Lower lobe of right lung (tissue), 2 donors: ENCODE measurements at regions not wholly inside any gene's neighbourhood (a gene's known extent, or its start where the extent isn't known, plus 50 kb on each side); places are given as distances from the start of the nearest gene placed in this dataset.
"Not testable (repeated sequence)": the region's sequence is repeated elsewhere in the genome, so short reads cannot be mapped to it uniquely, and the experiment has no call there.

ENCODE experiments used
- ATAC-seq, 2 donors: fragments of 200-7000 bp; cut with Tn5 transposase; one replicate each; pipeline ENCODE4 v1.9.1; 2020 to 2022; ENCODE audit warnings: mild to moderate bottlenecking in 2 of 2, moderate library complexity in 2 of 2
- DNase-seq: peaks from one replicate; pipeline ENCODE4 v3.0.0-alpha.2; 2020
- H3K27ac ChIP-seq: fragments of 200-600 bp; one replicate; pipeline ENCODE4 v1.8.0; 2022
- H3K27me3 ChIP-seq: fragments of 200-600 bp; one replicate; pipeline ENCODE4 v1.8.0; 2022; ENCODE audit warnings: low read depth
- H3K36me3 ChIP-seq: fragments of 200-600 bp; one replicate; pipeline ENCODE4 v1.8.0; 2022; ENCODE audit warnings: mild to moderate bottlenecking
- H3K4me1 ChIP-seq: fragments of 200-600 bp; one replicate; pipeline ENCODE4 v1.8.0; 2022
- H3K4me3 ChIP-seq: fragments of 200-600 bp; one replicate; pipeline ENCODE4 v1.8.0; 2022; ENCODE audit warnings: mild to moderate bottlenecking
- H3K9me3 ChIP-seq: fragments of 200-600 bp; one replicate; pipeline ENCODE4 v1.8.0; 2022
- intact Hi-C: fragments of 100-400 bp; cut with DNase I; formaldehyde crosslinking; loops from one replicate; pipeline ENCODE4 v1.11.0; 2022
- TF ChIP-seq, protein P1 (sequence below): fragments of 200-600 bp; IDR thresholded peaks from one replicate; pipeline ENCODE4 v1.8.0; 2022; ENCODE audit warnings: antibody characterized with exemption, mild to moderate bottlenecking
- donor health status: DM: no; HTN: yes; CAD: no; lungs with severe emphysema.

GRCh38 chr17:22305356-22306071 is 613.2 kb downstream of the KCNJ18 start:
- no peak overlapping the region for H3K27ac ChIP-seq
- no peak for ATAC-seq
- TF ChIP-seq, protein P1, sequence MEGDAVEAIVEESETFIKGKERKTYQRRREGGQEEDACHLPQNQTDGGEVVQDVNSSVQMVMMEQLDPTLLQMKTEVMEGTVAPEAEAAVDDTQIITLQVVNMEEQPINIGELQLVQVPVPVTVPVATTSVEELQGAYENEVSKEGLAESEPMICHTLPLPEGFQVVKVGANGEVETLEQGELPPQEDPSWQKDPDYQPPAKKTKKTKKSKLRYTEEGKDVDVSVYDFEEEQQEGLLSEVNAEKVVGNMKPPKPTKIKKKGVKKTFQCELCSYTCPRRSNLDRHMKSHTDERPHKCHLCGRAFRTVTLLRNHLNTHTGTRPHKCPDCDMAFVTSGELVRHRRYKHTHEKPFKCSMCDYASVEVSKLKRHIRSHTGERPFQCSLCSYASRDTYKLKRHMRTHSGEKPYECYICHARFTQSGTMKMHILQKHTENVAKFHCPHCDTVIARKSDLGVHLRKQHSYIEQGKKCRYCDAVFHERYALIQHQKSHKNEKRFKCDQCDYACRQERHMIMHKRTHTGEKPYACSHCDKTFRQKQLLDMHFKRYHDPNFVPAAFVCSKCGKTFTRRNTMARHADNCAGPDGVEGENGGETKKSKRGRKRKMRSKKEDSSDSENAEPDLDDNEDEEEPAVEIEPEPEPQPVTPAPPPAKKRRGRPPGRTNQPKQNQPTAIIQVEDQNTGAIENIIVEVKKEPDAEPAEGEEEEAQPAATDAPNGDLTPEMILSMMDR, result no peak
- no peaks in the 10 kb centered on the region for H3K4me1 ChIP-seq
- no peaks in the 10 kb centered on the region for H3K9me3 ChIP-seq
- intact Hi-C loops, result no loop called here
- H3K27me3 ChIP-seq, result no peaks in the 10 kb centered on the region
- no peak for DNase-seq
- no peak overlapping the region for H3K4me3 ChIP-seq
- H3K36me3 ChIP-seq, result no peaks in the 10 kb centered on the region

DNA sequence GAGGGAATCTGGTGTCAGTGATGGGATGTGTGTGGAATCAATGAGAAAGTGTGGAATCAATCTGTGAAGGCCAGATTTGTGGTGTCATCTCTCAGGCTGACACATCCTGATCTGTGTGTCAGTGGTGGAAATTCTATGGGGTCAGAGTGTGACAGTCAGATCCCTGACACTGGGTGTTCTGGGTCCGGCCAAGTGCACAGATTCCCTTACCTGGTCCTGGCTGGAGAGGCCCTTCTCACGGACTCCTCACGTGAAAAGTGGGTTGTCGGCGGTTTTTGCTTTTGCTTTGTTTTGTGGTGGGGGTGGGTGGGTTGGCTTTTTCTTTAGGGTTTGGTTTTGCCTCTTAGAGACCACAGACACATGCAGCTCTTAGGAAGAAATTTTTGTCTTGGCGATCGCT is 618.0 kb downstream of the KCNJ18 start:
- ATAC-seq, H3K27ac ChIP-seq, intact Hi-C loops, H3K36me3 ChIP-seq, H3K4me3 ChIP-seq, H3K27me3 ChIP-seq, H3K4me1 ChIP-seq, DNase-seq, H3K9me3 ChIP-seq: not testable (repeated sequence)

DNA sequence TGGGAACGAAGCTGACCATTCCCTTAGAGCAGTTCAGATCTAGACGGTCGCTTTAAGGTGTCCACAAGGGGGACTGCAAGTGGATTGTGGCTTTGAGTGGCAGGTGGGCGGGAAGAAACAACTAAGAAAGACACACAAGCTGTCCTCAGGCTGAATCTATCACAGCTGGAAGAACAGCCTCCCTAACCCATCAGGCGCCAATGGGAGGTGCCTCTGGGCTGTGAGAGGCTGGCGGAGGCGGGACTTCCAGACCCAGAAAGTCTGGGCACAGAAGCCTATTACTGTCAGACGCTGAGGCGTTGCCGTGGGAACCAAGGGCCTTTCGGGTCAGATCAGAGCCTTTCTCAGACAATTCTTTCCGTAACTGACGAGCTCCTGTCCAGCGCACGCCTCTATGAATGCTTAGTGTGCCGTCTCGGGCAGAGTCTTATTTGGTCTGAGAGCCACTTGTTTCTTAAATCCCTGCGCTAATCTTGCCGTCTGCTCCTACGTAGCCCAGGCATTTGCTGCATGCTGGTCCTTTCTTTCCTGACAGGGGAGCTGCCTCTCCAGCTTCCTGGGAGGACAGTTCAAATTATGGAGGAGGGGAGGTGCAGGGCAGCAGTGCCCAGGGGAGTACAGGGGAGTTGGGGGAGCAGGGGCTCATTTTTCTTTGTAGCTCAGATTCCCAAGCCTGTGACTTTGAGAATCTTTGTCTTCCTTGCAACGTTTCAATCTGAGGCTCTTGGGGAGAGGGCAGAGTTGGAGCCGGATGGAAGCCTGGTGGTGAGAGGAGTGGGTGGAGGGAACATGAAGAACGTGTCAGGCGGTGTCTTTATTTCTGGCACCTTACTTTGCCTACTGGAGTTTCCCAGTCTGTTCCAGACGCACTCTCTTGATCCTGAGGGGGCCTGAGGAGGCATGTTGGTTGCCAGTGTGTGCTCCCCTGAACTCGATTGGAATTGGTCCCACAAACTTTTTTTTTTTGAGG is 618.7 kb downstream of the KCNJ18 start:
- no peaks in the 10 kb centered on the region for H3K36me3 ChIP-seq
- no peaks in the 10 kb centered on the region for H3K27me3 ChIP-seq
- intact Hi-C loops, result no loop called here
- no peak overlapping the region for H3K4me3 ChIP-seq
- DNase-seq (no peak), ATAC-seq (no peak)
- TF ChIP-seq, protein P1, result no peak
- H3K4me1 ChIP-seq, result no peaks in the 10 kb centered on the region
- H3K27ac ChIP-seq, result no peak overlapping the region
- no peaks in the 10 kb centered on the region for H3K9me3 ChIP-seq

DNA sequence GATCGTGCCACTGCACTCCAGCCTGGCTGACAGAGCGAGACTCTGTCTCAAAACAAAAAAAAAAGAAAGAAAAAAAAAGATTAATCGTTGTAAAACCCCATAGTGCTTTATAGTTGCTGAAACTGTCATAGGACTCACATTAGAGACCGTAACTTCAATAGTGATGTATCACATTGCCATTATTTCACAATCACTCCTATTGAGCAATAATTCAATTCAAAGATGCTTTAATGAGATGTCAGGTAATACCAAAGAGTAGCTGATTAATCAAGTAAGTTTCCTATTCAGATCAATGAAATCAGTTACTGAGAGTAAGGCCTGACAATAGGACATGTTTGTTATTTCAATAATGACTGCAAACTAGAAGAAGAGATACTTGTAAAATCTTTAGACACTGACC is 628.7 kb downstream of the KCNJ18 start:
- intact Hi-C loops, H3K4me1 ChIP-seq, H3K9me3 ChIP-seq, ATAC-seq, H3K36me3 ChIP-seq, H3K4me3 ChIP-seq, H3K27ac ChIP-seq, DNase-seq, H3K27me3 ChIP-seq: not testable (repeated sequence)

DNA sequence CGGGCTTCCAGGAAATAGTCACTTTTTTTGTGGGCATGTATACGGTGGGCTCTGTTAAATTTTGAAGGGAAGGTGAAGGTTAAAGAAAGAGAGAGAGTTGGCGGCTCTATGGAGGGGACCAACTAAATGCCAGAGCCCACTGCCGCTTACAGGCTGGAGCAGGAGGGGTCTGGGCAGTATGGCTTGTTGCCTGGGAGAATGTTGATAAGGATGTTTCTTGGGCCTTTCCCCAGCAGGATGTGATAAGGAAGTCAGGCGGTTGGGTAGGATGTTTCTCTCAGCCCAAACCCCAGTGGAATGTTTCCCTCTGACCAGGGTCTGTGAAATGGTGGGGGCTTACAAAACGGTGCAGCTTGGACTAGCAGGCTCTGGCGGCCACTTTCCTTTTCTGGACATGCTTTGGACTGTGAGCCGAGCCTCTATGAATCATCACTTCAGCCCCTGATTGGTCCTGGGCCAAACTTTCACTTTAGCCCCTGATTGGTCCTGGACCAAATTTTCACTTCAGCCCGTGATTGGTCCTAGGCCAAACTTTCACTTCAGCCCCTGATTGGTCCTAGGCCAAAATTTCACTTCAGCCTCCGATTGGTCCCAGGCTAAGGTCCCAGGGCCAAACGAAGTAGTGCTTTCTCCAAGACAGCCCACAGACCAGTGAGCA is 630.7 kb downstream of the KCNJ18 start:
- H3K9me3 ChIP-seq, intact Hi-C loops, H3K4me1 ChIP-seq, H3K27me3 ChIP-seq, H3K4me3 ChIP-seq, DNase-seq, H3K36me3 ChIP-seq, H3K27ac ChIP-seq, ATAC-seq: not testable (repeated sequence)

DNA sequence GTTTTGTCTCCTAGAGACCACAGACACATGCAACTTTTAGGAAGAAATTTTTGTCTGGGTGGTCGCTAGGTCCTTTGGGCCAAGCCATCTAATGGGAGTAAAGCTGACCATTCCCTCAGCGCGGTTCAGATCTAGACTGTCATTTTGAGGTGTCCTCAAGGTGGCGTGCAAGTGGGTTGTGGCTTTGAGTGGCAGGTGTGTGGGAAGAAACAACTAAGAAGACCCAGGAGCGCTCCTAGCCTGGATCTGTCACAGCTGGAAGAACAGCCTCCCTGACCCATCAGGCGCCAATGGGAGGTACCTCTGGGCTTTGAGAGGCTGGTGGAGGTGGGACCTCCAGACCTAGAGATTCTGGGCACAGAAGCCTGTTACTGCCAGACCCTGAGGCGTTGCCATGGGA is 645.1 kb downstream of the KCNJ18 start:
- ATAC-seq, result no peak
- DNase-seq, result no peak
- TF ChIP-seq, protein P1, result no peak
- H3K4me3 ChIP-seq, result no peak overlapping the region
- no peaks in the 10 kb centered on the region for H3K4me1 ChIP-seq
- H3K36me3 ChIP-seq, result no peaks in the 10 kb centered on the region
- no peaks in the 10 kb centered on the region for H3K9me3 ChIP-seq
- intact Hi-C loops, result no loop called here
- H3K27ac ChIP-seq, result no peak overlapping the region
- no peaks in the 10 kb centered on the region for H3K27me3 ChIP-seq

- intact Hi-C loops, H3K4me1 ChIP-seq, H3K4me3 ChIP-seq, ATAC-seq, H3K27me3 ChIP-seq, H3K36me3 ChIP-seq, H3K27ac ChIP-seq, DNase-seq, H3K9me3 ChIP-seq: not testable (repeated sequence)
These were observed 664.3 kb downstream of the KCNJ18 start for GRCh38 chr17:22356603-22357002.

- H3K4me1 ChIP-seq, H3K9me3 ChIP-seq, intact Hi-C loops, H3K27ac ChIP-seq, DNase-seq, H3K4me3 ChIP-seq, H3K36me3 ChIP-seq, H3K27me3 ChIP-seq, ATAC-seq: not testable (repeated sequence)
These were observed 678.7 kb downstream of the KCNJ18 start for GRCh38 chr17:22370988-22371387.
